HUES48 (cell line): ENCODE measurements at regions not wholly inside any gene's neighbourhood (a gene's known extent, or its start where the extent isn't known, plus 50 kb on each side); places are given as distances from the start of the nearest gene placed in this dataset.

ENCODE experiments used
- H3K27ac ChIP-seq: one replicate; pipeline ENCODE4 v1.7.0; 2013; ENCODE audit warnings: low read depth, low read length, inconsistent platforms
- H3K27me3 ChIP-seq: 2 replicates; pipeline ENCODE4 v1.6.1; 2013; ENCODE audit warnings: mild to moderate bottlenecking, low read length; ENCODE audit not compliant: control insufficient read depth, insufficient read depth
- H3K36me3 ChIP-seq: 2 replicates; pipeline ENCODE4 v1.6.1; 2013; ENCODE audit warnings: low read length; ENCODE audit not compliant: control insufficient read depth, insufficient read depth
- H3K4me1 ChIP-seq: 2 replicates; pipeline ENCODE4 v1.6.1; 2013; ENCODE audit warnings: mild to moderate bottlenecking, low read length; ENCODE audit not compliant: control insufficient read depth, insufficient read depth
- H3K4me3 ChIP-seq: 2 replicates; pipeline ENCODE4 v1.5.1; 2013; ENCODE audit warnings: mild to moderate bottlenecking, low read depth, low read length
- H3K9ac ChIP-seq: 2 replicates; pipeline ENCODE4 v1.6.1; 2013; ENCODE audit warnings: mild to moderate bottlenecking, low read depth, low read length, moderate library complexity
- H3K9me3 ChIP-seq: 2 replicates; pipeline ENCODE4 v1.6.1; 2013; ENCODE audit warnings: low read length; ENCODE audit not compliant: control insufficient read depth, insufficient read depth

- Histone ChIP-seq H3K9ac (no peak overlapping the region), H3K27ac (no peak overlapping the region)
Measured at GRCh38 chr2:5885451-5886173, 193.4 kb downstream of the SOX11 start.

GRCh38 chr2:5886462-5886861, 194.3 kb downstream of the SOX11 start:
- Histone ChIP-seq H3K36me3 (no peaks in the 10 kb centered on the region), H3K27me3 (no peaks in the 10 kb centered on the region), H3K4me3 (no peak overlapping the region), H3K9me3 (no peaks in the 10 kb centered on the region), H3K4me1 (peaks cover 19% of the 10 kb centered on the region), H3K9ac (no peak overlapping the region), H3K27ac (no peak overlapping the region)

More at GRCh38 chr2:5885451-5886173, 193.4 kb downstream of the SOX11 start:
- no peak overlapping the region for H3K4me3 ChIP-seq
- no peaks in the 10 kb centered on the region for H3K9me3 ChIP-seq
- H3K27me3 ChIP-seq, result no peaks in the 10 kb centered on the region
- H3K4me1 ChIP-seq, result peaks cover 19% of the 10 kb centered on the region
- no peaks in the 10 kb centered on the region for H3K36me3 ChIP-seq

DNA sequence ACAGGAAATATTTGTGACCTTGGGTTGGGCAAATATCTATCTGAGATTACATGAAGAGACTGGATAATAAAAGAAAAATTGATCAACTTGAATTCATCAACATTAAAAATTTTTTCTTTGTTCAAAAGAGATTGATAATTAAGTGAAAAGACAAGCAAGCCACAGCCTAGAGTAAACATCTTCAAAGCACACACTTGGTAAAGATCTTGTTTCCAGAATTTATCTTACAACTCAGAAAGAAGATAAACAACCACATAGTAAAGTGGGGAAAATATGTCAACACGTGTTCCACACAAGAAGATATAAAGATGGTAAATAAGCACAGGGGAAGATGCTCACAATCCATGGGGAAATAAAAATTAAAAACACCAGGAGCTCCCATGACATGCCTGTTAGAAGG, 195.9 kb downstream of the SOX11 start:
- Histone ChIP-seq H3K36me3 (no peaks in the 10 kb centered on the region), H3K4me1 (peaks cover 19% of the 10 kb centered on the region), H3K9me3 (no peaks in the 10 kb centered on the region), H3K4me3 (no peak overlapping the region), H3K9ac (no peak overlapping the region), H3K27me3 (no peaks in the 10 kb centered on the region), H3K27ac (no peak overlapping the region)

DNA sequence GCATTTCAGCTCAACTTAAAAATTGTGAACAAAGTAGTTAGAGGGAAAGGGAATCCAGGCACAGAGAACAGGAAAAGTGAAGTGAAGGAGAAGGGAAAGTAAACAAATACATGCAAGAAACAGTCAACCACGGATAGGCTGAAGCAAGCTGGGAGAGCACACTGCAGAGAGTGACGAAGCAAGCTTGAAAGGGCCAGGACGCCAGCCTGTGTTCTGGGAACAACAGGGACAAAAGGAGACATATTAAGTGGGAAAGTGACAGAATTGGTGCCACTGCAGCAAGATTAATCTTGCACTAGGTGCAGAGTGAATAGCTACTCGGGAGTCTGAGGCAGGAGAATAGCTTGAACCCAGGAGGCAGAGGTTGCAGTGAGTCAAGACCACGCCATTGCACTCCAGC, 197.3 kb downstream of the SOX11 start:
- Histone ChIP-seq H3K27ac (no peak overlapping the region), H3K9me3 (no peaks in the 10 kb centered on the region), H3K9ac (no peak overlapping the region), H3K36me3 (no peaks in the 10 kb centered on the region), H3K4me1 (peaks cover 19% of the 10 kb centered on the region), H3K4me3 (no peak overlapping the region), H3K27me3 (no peaks in the 10 kb centered on the region)

GRCh38 chr2:5894355-5894754, 202.2 kb downstream of the SOX11 start:
- Histone ChIP-seq H3K4me3 (no peak overlapping the region), H3K27me3 (no peaks in the 10 kb centered on the region), H3K9me3 (no peaks in the 10 kb centered on the region), H3K9ac (no peak overlapping the region), H3K4me1 (no peaks in the 10 kb centered on the region), H3K27ac (no peak overlapping the region), H3K36me3 (no peaks in the 10 kb centered on the region)

DNA sequence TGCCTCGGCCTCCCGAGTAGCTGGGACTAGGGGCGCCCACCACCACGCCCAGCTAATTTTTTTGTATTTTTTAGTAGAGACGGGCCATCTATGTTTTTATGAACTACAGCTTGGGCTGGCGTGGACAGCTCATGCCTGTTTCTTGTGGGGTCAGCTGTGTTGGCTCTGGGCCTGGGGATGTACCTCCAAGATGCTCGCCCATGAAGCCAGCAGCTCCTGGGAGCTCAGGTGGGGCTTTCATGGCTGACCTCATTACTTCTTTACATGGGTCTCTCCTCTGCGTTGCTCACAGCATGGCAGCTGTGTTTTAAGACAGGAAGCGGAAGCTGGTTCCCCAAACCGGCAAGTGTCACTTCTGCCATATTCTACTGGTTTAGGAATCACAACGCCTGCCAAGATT, 203.1 kb downstream of the SOX11 start:
- Histone ChIP-seq H3K9ac (no peak overlapping the region), H3K4me3 (no peak overlapping the region), H3K27ac (no peak overlapping the region), H3K36me3 (no peaks in the 10 kb centered on the region), H3K9me3 (no peaks in the 10 kb centered on the region), H3K4me1 (no peaks in the 10 kb centered on the region), H3K27me3 (no peaks in the 10 kb centered on the region)

DNA sequence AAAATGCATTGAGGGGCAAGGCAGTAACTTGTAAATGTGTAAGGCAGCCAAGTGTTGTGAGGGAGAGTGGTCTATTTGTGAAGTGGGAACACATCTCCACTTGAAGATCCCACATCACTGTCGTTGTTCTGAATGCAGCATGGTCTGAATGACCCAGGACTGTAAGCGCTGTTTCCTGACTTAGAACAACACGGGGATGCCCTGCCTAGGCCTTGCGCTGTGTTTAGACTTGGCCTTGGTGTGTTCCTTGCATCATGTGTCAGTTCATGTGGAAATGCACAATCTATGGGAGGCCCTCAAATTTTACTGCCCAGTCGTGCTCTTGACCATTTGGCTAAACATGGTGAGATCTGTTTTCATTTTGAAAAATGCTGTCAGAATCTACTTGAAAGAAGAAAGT, 205.1 kb downstream of the SOX11 start:
- H3K4me3 ChIP-seq, result no peak overlapping the region
- no peaks in the 10 kb centered on the region for H3K27me3 ChIP-seq
- H3K36me3 ChIP-seq, result no peaks in the 10 kb centered on the region
- no peak overlapping the region for H3K27ac ChIP-seq
- H3K4me1 ChIP-seq, result no peaks in the 10 kb centered on the region
- no peaks in the 10 kb centered on the region for H3K9me3 ChIP-seq
- H3K9ac ChIP-seq, result no peak overlapping the region

- H3K9me3 ChIP-seq, result no peaks in the 10 kb centered on the region
- H3K27me3 ChIP-seq, result no peaks in the 10 kb centered on the region
- H3K9ac ChIP-seq, result no peak overlapping the region
- no peaks in the 10 kb centered on the region for H3K36me3 ChIP-seq
- H3K27ac ChIP-seq, result no peak overlapping the region
- no peak overlapping the region for H3K4me3 ChIP-seq
- no peaks in the 10 kb centered on the region for H3K4me1 ChIP-seq
Measured at GRCh38 chr2:5898667-5899066, 206.5 kb downstream of the SOX11 start.

- peaks cover 21% of the 10 kb centered on the region for H3K27me3 ChIP-seq
- no peak overlapping the region for H3K9ac ChIP-seq
- no peak overlapping the region for H3K27ac ChIP-seq
- H3K36me3 ChIP-seq, result no peaks in the 10 kb centered on the region
- H3K4me3 ChIP-seq, result no peak overlapping the region
- no peaks in the 10 kb centered on the region for H3K4me1 ChIP-seq
- no peaks in the 10 kb centered on the region for H3K9me3 ChIP-seq
Measured at GRCh38 chr2:5905661-5906060, 213.5 kb downstream of the SOX11 start.

DNA sequence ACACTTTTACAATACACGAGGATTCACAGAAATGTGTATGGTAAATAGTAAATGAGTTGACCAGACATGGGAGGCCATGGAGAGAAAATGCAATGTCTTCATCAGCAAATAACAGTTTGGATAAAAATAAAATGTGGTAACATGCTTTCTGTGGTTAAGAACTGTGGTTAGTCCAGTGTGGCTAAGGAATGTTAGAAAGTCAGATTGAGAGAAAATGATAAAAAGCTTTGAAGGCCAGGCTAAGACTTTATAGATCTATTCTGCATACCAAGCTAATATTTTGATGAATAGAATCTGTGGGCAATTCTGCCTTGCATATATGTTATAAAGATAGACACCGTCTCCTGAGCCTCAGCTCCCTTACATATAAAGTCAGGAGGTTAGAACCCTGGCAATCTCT, 215.9 kb downstream of the SOX11 start:
- Histone ChIP-seq H3K4me3 (no peak overlapping the region), H3K27ac (no peak overlapping the region), H3K36me3 (no peaks in the 10 kb centered on the region), H3K9me3 (no peaks in the 10 kb centered on the region), H3K4me1 (no peaks in the 10 kb centered on the region), H3K9ac (no peak overlapping the region), H3K27me3 (peaks cover 45% of the 10 kb centered on the region)

DNA sequence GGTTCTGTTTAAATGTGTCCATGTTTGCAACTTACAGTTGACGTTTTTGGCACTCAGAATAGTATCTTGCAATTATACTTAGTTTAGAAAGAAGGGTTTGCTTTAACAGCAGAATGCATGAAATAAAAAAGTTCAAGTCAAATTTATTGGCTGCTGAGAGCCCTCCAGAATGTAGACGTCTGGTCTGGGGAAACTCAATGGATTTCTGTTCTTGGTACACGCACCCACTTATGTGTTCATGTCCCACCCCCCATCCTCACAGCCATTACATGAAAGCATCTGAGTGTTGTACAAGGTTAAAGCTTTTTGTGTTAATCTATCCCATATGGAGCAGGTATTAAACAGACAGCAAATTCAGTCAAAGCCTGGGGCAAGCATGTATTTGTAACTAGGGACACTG, 219.5 kb downstream of the SOX11 start:
- Histone ChIP-seq H3K9ac (no peak overlapping the region), H3K9me3 (no peaks in the 10 kb centered on the region), H3K27ac (no peak overlapping the region), H3K4me1 (peaks cover 24% of the 10 kb centered on the region), H3K4me3 (no peak overlapping the region), H3K27me3 (peaks cover 68% of the 10 kb centered on the region), H3K36me3 (no peaks in the 10 kb centered on the region)
